HEK293T (cell line): ENCODE measurements at regions not wholly inside any gene's neighbourhood (a gene's known extent, or its start where the extent isn't known, plus 50 kb on each side); places are given as distances from the start of the nearest gene placed in this dataset.

Experiments used
- FOXA1 ChIP-seq: fragments of 450-650 bp; IDR thresholded peaks from 2 replicates; pipeline ENCODE4 v1.6.1; 2016; ENCODE audit warnings: mild to moderate bottlenecking
- FOXK2 ChIP-seq: fragments of 450-650 bp; IDR thresholded peaks from 2 replicates; pipeline ENCODE4 v1.6.1; 2016; ENCODE audit warnings: mild to moderate bottlenecking
- HDGF ChIP-seq: fragments of 450-650 bp; IDR thresholded peaks from 2 replicates; pipeline ENCODE4 v1.6.1; 2017; ENCODE audit warnings: antibody characterized with exemption, borderline replicate concordance
- LEF1 ChIP-seq: fragments of 450-650 bp; IDR thresholded peaks from 2 replicates; pipeline ENCODE4 v1.6.1; 2017; ENCODE audit warnings: mild to moderate bottlenecking, borderline replicate concordance
- SP1 ChIP-seq: fragments of 450-650 bp; IDR thresholded peaks from 2 replicates; pipeline ENCODE4 v1.6.1; 2017

DNA sequence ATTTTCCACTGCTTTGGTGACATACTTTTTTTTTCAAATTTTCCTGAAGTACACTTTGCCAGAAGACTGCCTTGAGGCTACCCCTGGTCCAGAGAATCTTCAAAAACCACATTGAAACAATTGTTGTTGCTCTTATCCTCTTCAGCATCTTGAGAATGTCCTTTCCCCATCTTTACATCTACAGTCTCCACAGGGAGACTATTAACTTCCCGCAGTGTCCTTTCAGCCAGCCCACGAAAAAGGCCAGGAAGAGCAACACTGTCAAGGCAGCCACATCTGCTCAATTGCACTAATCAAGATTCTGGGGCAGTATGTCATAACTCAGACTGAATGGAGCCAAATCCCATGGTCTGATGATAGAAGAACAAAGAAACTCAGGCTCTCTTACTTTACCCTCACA lies 148.3 kb downstream of the ENC1 start:
- TF ChIP-seq LEF1 = no peak
- TF ChIP-seq SP1 = no peak
- no peak for TF ChIP-seq FOXK2
- no peak for TF ChIP-seq HDGF
- no peak for TF ChIP-seq FOXA1
